HG02852 (cell line): ENCODE measurements at regions not wholly inside any gene's neighbourhood (a gene's known extent, or its start where the extent isn't known, plus 50 kb on each side); places are given as distances from the start of the nearest gene placed in this dataset.
"Not testable (repeated sequence)": the region's sequence is repeated elsewhere in the genome, so short reads cannot be mapped to it uniquely, and the experiment has no call there.

ENCODE experiments used
- ATAC-seq: cut with Tn5 transposase; IDR thresholded peaks from one replicate; pipeline ENCODE4 v1.9.1; 2021; ENCODE audit warnings: mild to moderate bottlenecking, moderate library complexity; ENCODE audit not compliant: unreplicated experiment

DNA sequence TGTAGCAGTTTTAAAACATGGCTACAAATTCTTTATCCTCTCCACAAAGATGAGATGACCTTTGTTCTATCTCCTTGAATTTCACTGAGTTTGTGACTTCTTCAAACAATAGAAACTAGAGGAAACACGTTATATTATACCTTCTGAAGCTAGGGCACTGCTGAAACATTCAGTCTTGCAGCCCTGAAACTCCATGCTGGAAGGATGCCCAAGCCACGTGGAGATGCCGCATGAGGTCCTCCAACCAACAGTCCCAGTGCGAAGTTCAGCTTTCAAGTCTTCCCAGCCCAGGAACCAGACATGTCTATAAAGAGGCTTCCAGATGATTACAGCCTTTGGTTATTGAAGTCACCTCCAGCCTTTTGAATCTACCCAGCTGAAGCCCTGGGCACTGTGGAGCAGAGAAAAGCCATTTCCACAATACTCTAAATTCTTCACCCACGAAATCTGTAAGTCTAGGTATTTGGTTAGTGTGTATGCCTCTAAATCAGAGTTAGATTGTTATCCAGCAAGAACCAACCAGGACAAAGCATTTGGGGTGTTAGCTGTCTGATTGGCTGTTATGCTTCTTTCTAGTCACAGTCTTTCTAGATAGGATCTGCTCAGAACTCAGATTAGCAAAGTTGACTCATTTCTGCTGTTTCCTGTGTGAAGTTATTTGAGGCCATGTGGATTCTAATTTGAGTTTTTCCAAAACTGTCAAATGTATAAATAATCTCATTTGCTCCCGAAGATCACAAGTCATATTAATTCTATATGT lies 186.5 kb upstream of the TMEM72 start:
- peak; percentile 54 for ATAC-seq

DNA sequence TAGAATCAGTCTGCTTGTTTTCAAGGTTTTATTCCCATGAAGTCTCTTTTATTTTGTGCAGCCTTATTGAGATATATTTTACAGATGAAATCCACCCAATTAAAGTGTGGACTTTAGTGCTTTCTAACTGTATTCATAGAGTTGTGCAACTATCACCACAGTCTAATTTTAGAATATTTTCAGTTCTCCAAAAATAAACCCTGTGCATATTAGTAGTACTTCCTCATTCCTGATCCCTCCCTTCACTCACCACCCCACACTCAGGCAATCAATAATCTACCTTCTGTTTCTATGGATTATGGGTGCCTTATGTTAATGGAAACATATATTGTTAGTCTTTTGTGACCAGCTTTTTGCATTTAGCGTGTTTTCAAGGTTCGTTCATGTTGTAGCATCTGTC lies 185.7 kb upstream of the TMEM72 start:
- peak; percentile 84 for ATAC-seq

DNA sequence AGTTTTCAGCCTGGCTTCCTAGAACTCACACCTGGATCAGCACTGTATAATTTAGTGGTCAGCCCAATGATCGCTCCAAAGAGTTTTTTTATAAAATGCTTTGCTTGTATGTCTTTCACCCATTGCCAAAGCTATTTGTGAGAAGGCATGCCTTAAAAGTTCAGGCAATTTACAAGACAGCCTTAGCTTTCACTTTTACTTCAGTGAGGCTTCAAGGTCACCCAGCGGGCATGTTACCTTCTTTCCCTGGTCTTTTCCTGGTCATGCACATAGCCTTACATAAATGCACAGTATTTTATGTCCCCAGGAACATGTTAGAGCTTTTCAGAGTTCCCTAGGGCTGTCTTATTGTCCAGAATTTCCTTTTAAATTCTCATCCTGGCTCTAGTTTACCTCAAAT lies 179.9 kb upstream of the TMEM72 start:
- no peak for ATAC-seq

DNA sequence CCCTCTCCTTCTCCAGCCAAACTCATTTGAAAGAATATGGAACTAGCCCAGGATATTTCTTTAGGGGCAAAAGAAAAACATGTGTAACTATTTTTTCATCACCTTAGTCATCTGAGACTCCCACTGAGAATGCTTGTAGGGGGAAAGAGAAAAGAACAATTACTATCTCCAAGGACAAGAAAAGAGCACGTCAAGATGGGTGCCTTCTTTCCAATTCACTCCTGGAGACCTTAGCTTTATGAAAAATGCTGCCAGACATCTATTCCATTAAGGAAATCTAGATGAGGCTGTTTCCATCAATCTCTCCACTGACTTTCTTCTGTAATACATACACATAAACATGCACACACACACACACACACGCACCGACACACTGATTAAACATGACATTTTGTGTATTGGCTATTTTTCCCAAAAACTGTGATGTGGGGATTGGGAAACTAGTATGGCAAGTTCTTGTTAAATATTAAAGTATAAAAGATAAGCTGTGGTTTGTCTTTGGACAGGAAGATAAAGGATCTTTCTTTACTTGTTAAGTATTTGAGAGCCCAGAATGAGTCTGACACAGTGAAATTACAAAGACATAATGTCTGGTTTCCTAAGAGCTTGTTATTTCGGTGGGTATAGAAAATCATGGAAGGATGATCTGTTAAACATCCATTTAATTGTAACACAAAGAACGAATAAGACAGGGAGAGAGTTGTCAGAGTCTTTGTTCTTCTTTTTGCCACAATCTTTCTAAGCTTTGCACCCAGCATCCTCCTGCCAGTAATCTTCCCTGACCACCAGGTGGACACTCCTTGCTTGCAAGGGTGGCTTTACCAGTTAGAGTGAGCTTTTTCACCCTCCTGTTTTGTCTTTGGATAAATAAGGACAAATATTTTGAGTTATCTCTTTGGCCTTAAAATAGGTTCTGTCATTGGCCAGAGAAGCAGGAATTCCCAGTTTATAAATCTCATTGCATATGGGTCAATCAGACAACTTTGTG lies 177.3 kb upstream of the TMEM72 start:
- no peak for ATAC-seq

DNA sequence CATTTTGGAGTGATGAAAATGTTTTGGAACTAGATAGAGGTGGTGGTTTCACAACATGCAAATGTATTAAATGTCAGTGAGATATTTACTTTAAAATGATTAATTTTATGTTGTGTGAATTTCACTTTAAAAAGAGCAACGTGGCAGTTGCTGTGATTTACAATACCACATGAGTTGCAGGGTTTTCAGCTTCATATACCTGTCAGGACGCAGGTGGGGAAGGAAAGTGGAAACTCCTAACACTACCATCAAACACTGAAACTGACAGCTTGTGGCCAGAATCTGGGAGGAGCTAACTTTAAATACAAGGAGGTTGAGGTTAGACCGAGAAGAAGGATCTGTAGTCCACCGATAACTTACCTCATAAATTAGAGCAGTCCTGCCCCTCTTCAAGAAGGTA lies 168.9 kb upstream of the TMEM72 start:
- ATAC-seq: no peak

DNA sequence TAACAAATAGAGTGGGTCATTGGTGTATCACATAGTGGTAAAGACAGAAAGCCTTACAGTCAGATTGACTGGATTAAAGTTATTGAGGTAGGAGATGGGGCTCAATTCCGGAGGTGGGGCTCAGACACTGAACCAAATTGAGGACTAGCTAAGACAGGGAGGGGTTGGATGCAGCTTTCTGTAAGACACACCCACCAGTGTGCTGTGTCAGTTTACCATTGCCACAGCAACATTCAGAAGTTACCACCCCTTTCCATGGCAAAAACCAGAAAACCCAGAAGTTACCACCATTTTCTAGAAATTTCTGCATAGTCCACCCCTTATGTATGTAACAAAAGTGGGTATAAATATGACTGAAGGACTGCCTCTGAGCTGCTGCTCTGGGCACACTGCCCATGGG lies 167.6 kb upstream of the TMEM72 start:
- no peak for ATAC-seq

DNA sequence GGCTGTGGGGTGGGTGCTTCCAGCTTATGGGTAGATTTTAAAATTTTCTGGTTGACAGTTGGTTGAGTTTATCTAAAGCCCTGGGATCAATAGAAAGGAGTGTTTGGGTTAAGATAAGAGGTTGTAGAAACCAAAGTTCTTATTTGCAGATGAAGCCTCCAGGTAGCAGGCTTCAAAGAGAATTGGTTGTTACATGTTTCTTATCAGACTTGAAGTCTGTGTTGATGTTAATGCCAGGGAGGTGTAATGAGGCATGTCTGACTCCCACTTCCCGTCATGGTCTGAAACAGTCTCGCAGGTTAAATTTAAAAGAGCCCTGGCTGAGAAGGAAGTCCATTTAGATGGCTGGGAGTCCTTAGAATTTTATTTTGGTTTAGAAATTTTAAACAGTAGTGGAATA lies 165.2 kb upstream of the TMEM72 start:
- no peak for ATAC-seq

DNA sequence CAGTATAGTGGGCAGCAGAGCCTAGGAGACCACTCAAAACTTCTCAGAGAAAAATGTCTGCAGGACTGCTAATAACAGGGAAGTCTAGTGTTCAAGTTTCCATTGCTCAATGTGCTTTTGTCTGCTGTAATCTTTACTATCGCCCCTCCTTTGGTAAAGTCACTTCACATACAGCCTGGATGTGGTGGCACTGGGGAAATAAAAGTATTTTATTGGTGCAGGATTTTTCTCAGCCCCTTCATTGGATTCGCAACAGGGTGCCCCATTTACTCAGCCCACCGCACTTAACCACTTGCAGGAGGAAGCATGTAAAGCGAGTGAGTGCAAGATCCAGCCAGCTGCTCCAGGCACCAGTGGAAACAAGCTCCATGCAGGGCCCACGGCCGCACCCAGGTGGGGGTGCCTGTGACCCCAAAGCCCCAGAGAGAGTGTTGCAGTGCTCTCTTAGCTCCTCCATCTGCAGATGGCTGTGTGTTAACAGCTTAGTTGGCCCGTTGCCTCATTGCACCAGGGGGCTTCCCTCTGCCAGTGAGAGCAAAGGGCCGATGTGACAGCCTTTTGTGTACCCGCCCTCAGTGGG lies 163.5 kb upstream of the TMEM72 start:
- ATAC-seq: no peak

DNA sequence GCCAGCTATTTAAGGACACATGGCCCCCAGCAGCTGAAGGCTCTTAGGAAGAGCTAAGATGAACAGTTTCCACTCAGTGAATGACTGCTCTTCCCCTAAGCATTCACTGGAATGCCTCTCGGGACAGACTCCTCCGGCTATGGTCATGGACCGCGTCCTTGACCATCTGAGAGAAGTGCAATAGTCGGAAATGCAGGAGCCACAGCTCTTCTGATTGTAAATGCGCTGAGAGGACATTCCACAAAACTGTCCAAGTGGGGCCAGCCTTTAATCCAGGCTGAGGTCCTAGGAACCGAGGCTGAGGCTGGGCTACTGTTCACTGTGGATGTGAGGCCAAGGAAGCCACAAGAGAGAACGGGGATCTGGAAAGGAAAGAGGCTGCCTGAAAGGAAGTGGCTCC lies 162.0 kb upstream of the TMEM72 start:
- ATAC-seq: no peak

DNA sequence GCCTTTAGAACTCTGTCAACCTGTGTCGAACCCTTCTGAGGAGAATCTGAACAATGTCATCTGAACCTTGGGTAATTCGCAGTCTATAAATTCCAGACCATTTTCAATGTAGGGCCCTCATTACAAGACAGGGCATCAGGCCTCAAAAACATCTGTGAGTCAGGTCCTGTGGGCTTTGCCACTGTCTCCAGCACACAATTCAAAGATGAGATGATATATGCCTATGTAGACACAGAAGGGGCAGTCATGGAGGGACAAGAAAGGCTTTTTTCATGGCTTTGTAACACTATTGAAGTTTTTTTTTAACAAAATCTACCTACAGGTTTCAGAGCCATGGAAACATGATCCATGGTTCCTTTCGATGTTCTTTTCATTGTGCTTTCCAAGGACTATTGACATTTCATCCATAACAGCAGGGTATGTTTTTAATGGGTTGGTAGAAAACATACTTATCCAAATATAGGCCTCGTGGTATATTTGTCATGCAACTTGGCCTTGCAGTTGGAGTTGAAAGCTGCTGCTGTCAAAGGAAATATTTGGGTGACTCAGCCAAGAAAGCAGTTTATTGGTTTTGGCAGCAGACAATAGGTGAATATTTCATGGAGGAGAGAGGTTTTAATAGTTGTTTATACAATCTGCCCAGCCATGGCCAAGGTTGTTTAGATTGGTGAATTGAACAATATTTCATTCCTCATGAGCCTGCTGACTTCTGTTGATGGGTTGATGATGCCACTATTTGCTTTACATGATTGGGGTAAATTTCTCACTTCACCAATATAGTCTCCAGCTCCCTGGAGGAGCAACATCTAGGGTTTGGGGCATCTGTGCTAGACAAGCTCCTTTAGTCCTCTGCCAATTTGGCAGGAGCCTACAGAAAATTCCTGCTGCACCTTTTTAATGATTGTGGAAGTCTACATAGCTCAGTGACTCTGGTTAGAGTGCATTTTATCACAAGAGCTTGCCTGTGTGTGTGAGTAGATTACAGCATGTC lies 158.4 kb upstream of the TMEM72 start:
- ATAC-seq: no peak

DNA sequence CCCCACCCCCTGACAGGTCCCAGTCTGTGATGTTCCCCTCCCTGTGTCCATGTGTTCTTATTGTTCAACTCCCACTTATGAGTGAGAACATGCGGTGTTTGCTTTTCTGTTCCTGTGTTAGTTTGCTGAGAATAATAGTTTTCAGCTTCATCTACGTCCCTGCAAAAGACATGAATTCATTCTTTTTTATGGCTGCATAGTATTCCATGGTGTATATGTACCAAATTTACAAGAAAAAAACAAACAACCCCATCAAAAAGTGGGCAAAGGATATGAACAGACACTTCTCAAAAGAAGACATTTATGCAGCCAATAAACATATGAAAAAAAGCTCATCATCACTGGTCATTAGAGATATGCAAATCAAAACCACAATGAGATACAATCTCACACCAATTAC lies 156.8 kb upstream of the TMEM72 start:
- not testable (repeated sequence) for ATAC-seq

DNA sequence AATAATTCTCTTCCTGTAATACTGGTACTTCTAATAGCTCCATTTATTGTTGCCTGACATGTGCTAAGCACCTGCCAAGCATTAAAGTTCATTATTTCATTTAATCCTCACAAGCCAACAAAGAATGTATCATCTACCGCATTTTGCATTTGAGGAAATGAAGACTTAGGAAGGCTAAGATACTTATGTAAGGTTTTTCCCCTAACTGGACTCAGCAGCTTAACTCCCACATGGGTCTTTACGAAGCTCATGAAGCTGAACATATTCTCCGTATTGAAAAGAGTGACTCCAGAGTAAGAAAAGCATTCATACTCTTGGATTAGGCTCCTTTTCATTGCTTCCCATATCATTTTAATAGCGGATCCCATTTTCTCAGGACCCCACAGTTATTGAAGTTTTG lies 155.7 kb upstream of the TMEM72 start:
- ATAC-seq: no peak

DNA sequence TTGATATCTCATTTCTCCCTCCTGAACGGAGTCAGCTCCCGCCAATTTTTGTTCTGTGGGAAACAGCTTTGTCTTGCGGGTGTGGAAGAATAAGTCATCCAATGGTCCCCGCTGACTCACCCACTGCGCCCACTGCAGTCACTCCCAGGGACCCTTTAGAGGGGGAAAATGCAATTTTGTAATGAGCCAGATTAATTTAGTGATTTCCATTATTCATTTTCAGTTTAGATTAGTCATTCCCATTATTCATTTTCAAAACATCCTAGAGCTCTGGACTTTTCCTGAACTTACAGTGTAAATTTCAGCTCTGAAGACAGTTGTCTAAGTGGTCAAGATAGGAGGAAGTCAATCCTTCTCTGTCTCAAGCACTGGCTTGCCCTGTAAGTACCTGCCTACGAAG lies 154.9 kb upstream of the TMEM72 start:
- ATAC-seq: no peak

DNA sequence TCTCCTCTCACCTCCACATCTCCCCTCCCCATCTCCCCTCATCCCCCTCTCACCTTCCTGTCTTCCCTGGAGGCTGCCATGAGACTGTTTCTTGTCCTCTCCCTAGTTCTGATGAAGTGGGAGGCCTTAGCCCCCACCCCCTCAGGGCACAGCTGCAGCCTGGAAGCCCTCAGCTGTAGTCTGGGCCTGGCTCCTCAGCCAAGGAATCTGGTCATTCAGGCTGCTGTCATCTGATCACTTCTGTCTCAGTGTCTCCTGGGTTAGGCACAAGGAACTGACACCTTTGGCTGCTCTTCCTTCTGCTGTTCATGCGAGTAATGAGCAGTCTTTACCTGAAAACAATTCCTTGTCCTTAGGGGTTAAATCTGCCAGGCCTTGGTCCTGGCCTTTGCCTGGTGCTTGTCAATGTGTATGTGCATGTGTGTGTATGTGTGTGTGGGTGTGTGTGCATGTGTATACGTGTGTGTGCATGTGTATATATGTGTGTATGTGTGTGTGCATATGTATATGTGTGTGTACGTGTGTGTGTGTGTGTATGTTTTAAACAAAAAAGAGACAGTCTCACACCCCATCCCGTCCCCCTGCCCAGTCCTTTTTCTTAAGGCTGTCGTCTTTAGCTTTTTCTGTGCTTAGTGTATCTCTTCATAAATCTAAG lies 153.5 kb upstream of the TMEM72 start:
- ATAC-seq: no peak

DNA sequence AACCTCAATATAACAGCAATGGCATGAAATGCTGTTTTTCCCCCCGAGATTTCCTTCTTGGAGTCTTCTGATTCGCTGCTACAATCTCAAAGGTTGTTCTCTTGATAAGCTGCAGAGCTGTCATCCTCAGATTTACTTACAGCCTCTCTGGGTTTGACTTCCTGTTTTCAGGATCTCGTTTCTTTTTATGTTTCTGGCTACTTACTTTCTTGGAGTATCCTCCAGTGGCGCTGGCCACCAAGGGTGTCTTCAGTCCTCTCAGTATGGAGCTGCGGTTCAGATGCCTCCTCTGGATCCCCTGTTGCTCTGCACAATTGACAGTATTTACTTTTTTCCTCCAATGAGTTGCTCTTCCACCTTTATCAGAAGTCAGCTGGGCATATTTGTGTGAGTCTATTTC lies 152.0 kb upstream of the TMEM72 start:
- ATAC-seq: no peak

DNA sequence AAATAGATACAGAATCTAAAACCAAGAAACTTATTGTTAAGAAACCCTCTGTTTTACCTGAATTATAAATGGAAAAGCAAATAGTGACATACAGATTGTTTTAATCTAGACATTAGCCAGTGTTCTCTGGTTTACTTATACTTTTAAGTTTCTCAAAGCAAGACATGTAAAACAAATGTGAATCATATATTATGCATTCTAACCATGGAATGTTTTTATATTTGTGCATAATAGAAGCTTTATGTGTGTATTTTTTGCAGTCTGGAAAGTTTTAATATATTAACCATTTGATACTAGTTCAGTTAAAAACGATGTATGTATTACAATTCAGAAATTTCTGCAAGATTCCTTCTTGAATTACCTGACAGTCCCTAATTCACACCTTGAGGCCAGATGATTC lies 150.6 kb upstream of the TMEM72 start:
- no peak for ATAC-seq

DNA sequence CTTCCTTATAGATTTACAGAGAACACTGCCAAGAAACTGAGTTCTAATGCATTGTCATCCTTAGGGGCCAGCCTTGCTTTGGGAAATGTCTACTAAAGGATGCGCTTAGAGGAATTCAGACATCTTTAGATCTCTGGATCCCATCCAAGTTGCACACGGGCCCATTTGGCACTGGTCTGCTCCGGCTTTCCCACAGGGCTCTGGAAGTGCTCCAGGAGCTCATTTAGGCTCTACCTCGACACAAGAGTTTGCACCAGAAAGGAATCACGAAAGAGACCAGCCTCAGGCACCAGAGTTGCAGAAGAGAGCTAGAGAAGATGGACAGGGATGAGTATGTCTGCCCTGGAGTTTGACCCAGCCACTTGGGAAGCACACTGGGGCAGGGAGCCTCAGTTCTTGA lies 150.1 kb upstream of the TMEM72 start:
- no peak for ATAC-seq

DNA sequence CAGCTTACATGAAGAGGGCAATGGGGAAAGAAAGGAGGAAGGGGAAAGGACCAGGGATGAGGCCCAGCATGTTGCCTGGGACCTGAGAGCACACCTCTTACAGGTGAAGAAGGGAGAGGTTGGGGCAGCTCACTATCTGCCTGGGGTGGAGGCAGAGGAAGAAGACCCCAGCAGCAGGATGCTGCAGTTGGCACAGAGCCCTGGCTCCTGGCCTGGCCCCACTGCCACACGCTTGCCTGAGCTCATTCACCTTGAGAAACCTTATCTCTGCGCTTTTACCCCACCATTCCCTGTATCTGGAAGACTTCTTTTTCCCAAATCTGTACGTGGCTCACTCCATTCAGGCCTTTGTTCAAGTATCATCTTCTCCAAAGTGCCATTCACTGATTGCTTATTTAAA lies 147.8 kb upstream of the TMEM72 start:
- no peak for ATAC-seq

DNA sequence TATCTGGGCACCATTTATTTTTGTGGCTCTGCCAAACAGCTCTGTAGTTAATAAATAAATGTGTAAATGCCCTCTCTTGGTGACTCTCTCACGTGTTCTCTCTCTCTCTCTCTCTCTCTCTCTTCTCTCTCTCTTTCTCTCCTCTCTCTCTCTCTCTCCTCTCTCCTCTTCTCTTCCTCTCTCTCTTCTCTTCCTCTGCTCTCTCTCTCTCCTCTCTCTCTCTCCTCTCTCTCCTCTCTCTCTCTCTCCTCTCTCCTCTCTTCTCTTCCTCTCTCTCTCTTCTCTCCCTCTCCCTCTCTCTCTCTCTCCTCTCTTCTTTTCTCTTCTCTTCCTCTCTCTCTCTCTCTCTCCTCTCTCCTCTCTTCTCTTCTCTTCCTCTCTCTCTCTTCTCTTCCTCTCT lies 145.8 kb upstream of the TMEM72 start:
- no peak for ATAC-seq

DNA sequence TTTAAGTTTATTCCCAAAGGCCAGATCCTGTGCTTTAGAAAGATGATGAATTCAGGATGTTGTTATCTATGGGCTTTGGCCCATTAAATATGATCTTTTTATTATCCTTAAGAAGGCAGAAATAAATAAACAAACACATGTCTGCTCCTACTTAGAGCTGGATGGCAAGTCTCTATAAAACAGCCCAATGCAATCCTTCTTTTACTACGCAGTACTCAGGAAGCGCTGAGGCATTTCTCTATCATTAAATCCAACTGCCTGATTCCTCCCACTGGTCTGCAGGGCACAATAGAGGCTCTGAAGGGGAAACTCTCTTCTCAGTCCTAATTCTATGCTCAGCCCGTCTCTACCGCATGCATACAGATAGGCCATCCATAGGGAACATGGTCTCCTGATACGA lies 144.5 kb upstream of the TMEM72 start:
- ATAC-seq: no peak
